SK-MEL-5 (cell line): ENCODE measurements at regions not wholly inside any gene's neighbourhood (a gene's known extent, or its start where the extent isn't known, plus 50 kb on each side); places are given as distances from the start of the nearest gene placed in this dataset.

ENCODE experiments used
- DNase-seq: peaks from one replicate; pipeline ENCODE4 v3.0.0-alpha.2; 2016; ENCODE audit warnings: low read depth, low spot score
- in situ Hi-C: cut with HindIII; loops from 2 replicates; pipeline ENCODE4 v1.10.0; 2016; ENCODE audit warnings: low sequenced_read_pairs, high pct_unique_total_duplicates, low pct_unique_long_range_greater_than_20kb
- small RNA-seq, 2 experiments: library from RNA; depleted of rRNA; stranded (forward); fragments of <200 nt; gene quantifications; one replicate each; pipeline ENCODE3, GENCODE V24; 2014

DNA sequence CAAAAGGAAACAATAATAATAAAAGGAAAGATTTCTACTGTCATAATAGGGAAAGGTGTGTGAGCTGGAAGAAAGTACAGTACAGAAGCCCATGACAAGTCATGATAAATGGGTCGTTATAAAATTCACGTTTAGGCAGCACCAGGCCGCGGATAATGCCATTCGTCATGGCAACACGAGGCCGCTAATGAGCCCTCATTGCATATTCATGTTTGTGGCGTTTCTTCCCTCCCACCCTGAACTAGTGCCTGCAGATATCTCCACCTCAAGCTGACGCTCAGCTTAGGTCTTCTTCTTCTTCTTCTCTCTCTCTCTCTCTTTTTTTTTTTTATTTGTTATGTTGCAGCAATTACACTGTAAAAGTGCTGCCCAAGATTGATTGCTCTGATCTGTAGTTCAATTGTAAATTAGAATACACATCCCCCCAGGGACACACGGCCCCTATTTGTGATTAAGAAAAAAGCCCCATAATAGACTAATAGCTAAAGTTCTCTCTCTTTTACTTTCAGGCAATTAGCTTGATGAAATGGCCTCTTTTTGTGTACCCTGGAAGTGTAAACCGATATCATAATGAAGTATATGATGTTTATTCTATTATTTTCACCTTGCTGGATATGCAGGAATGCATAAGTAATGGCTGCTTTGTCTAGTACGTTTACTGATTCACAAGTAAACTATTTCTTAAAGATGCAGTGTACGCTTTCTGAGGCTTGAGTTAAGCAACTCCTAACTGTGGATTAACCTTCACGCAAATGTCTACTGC, 61.9 kb upstream of the NR2F2 start:
- DNase-seq: no peak
- in situ Hi-C loops: no loop called here

GRCh38 chr15:96270581-96271172, 59.8 kb upstream of the NR2F2 start:
- no peak for DNase-seq
- in situ Hi-C loops: no loop called here

GRCh38 chr15:96272427-96272826, 58.1 kb upstream of the NR2F2 start:
- in situ Hi-C loops: no loop called here
- no peak for DNase-seq

- in situ Hi-C loops: no loop called here
- no peak for DNase-seq
These were observed 57.0 kb upstream of the NR2F2 start for GRCh38 chr15:96273317-96274086.

DNA sequence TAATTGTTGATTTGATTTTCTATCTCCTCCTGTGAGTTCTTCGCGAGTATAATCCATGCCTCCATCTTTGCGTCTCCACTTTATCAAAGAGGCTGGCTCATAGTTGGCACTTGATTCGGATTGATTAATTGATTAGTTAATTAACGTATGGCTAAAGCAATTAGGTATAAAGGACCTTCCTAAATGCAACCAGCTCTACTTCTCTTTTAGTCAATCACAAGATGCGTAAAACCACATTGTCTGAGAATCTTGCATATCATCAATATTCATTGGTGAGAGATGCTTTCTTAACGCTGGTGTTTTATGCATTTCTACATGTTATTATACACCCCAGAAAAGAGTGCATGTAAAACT, 56.4 kb upstream of the NR2F2 start:
- in situ Hi-C loops: no loop called here
- no peak for DNase-seq

- in situ Hi-C loops: no loop called here
These were observed 55.8 kb upstream of the NR2F2 start for GRCh38 chr15:96274698-96275097.

GRCh38 chr15:96276438-96277210, 53.9 kb upstream of the NR2F2 start:
- in situ Hi-C loops: no loop called here
- no peak for DNase-seq

More at GRCh38 chr15:96274698-96275097, 55.8 kb upstream of the NR2F2 start:
- DNase-seq: no peak

Small RNA genes lying in the stretch of these regions (small RNA-seq; reads per million reads assigned to genes)
- gene AC012409.4: 0 reads per million in 2 experiments
- 0.17 to 2.9 reads per million in 2 experiments for gene RNU2-3P
